ENCODE measurements at regions not wholly inside any gene's neighbourhood (a gene's known extent, or its start where the extent isn't known, plus 50 kb on each side); places are given as distances from the start of the nearest gene placed in this dataset.

- DNase-seq (ENCODE audit: insufficient read length, low spot score) (no peak), FAIRE-seq (no peak)
These were observed 129.3 kb upstream of the PGRMC2 start for GRCh38 chr4:128416921-128417320.

GRCh38 chr4:128410037-128410436 lies 122.4 kb upstream of the PGRMC2 start:
- FAIRE-seq (no peak), DNase-seq (ENCODE audit: insufficient read length, low spot score) (no peak)

GRCh38 chr4:128403586-128403985 lies 116.0 kb upstream of the PGRMC2 start:
- no peak for FAIRE-seq

GRCh38 chr4:128394778-128395177 lies 107.2 kb upstream of the PGRMC2 start:
- FAIRE-seq: no peak
- no peak for DNase-seq (ENCODE audit: insufficient read length, low spot score)

More at GRCh38 chr4:128403586-128403985, 116.0 kb upstream of the PGRMC2 start:
- no peak for DNase-seq (ENCODE audit: insufficient read length, low spot score)

- FAIRE-seq: peak; percentile 57
- no peak for DNase-seq (ENCODE audit: insufficient read length, low spot score)
These were observed 105.6 kb upstream of the PGRMC2 start for GRCh38 chr4:128393101-128393704.

GRCh38 chr4:128390475-128390996 lies 102.9 kb upstream of the PGRMC2 start:
- FAIRE-seq (no peak), DNase-seq (ENCODE audit: insufficient read length, low spot score) (no peak)

GRCh38 chr4:128388796-128389195 lies 101.2 kb upstream of the PGRMC2 start:
- FAIRE-seq (no peak), DNase-seq (ENCODE audit: insufficient read length, low spot score) (no peak)

- FAIRE-seq (no peak), DNase-seq (ENCODE audit: insufficient read length, low spot score) (no peak)
These were observed 100.7 kb upstream of the PGRMC2 start for GRCh38 chr4:128388352-128388630.

GRCh38 chr4:128387600-128388351 lies 100.2 kb upstream of the PGRMC2 start:
- DNase-seq (ENCODE audit: insufficient read length, low spot score): no peak
- no peak for FAIRE-seq

- FAIRE-seq: no peak
- no peak for DNase-seq (ENCODE audit: insufficient read length, low spot score)
These were observed 99.4 kb upstream of the PGRMC2 start for GRCh38 chr4:128386761-128387599.

GRCh38 chr4:128385683-128386304 lies 98.2 kb upstream of the PGRMC2 start:
- no peak for DNase-seq (ENCODE audit: insufficient read length, low spot score)
- no peak for FAIRE-seq

GRCh38 chr4:128384765-128385598 lies 97.4 kb upstream of the PGRMC2 start:
- DNase-seq (ENCODE audit: insufficient read length, low spot score): no peak
- FAIRE-seq: no peak

GRCh38 chr4:128384091-128384520 lies 96.5 kb upstream of the PGRMC2 start:
- FAIRE-seq (no peak), DNase-seq (ENCODE audit: insufficient read length, low spot score) (no peak)

GRCh38 chr4:128381748-128382559 lies 94.3 kb upstream of the PGRMC2 start:
- FAIRE-seq: no peak
- no peak for DNase-seq (ENCODE audit: insufficient read length, low spot score)

GRCh38 chr4:128380306-128380705 lies 92.7 kb upstream of the PGRMC2 start:
- FAIRE-seq (no peak), DNase-seq (ENCODE audit: insufficient read length, low spot score) (no peak)

GRCh38 chr4:128379860-128380259 lies 92.2 kb upstream of the PGRMC2 start:
- FAIRE-seq (peak; percentile 70), DNase-seq (ENCODE audit: insufficient read length, low spot score) (peak; percentile 24)

- DNase-seq (ENCODE audit: insufficient read length, low spot score): no peak
- FAIRE-seq: no peak
These were observed 91.1 kb upstream of the PGRMC2 start for GRCh38 chr4:128378668-128379067.

GRCh38 chr4:128376958-128377357 lies 89.3 kb upstream of the PGRMC2 start:
- FAIRE-seq: no peak

GRCh38 chr4:128376303-128376702 lies 88.7 kb upstream of the PGRMC2 start:
- FAIRE-seq: no peak
- no peak for DNase-seq (ENCODE audit: insufficient read length, low spot score)

More at GRCh38 chr4:128376958-128377357, 89.3 kb upstream of the PGRMC2 start:
- DNase-seq (ENCODE audit: insufficient read length, low spot score): no peak

Measured in GM19239 (cell line).